ENCODE measurements at regions not wholly inside any gene's neighbourhood (a gene's known extent, or its start where the extent isn't known, plus 50 kb on each side); places are given as distances from the start of the nearest gene placed in this dataset.

DNA sequence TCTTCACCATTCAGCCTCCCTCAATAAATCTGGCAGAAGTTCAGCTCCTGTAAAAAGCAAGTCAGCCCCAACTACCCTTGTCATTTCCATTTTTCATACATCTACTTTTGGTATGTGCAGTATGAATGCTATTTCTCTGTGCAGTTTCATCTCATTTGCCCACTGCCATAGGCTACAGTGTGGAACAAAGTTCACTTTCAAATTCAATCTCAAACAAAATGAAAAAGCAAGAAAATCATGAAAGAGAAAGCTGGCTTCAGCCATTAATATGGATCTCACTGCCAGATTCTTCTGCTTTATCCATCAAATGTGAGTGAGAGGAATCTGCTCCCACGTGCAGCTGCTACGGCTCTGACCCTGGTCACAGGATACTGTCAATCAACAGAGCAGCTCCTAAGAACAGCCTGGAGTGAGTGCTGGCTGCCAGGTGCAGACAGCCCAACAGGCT, 494.2 kb downstream of the ZNF608 start:
- POLR2A ChIA-PET: no interaction called here
- H3K27me3 ChIP-seq (ENCODE audit: insufficient read depth): no peaks in the 10 kb centered on the region
- no peak overlapping the region; a peak in 1 of 4 replicates for H3K4me3 ChIP-seq (ENCODE audit: low read depth in 2 of 2, low read length in 1 of 2)
- CTCF ChIA-PET: interaction anchor here (1.0 to 1.8 kb wide), 2 partner anchors 9 to 581 kb away, joined by 3 to 5 read pairs; no protein-coding TSS in a partner anchor
- H4K20me1 ChIP-seq (ENCODE audit: insufficient read depth): no peaks in the 10 kb centered on the region
- no peak overlapping the region for H2AFZ ChIP-seq (ENCODE audit: low read depth)
- H3K9me2 ChIP-seq: no peaks in the 10 kb centered on the region
- no peak overlapping the region for H3K4me2 ChIP-seq
- H3K79me2 ChIP-seq (ENCODE audit: insufficient read depth): no peaks in the 10 kb centered on the region
- no peaks in the 10 kb centered on the region for H3F3A ChIP-seq (replicated peaks; ENCODE audit: insufficient read depth)
- TF ChIP-seq MEF2A (IDR thresholded peaks at IDR 0.05; ENCODE audit: borderline replicate concordance, low read depth) (no peak), ELF1 (IDR thresholded peaks at IDR 0.05) (no peak), RAD21 (IDR thresholded peaks at IDR 0.05; ENCODE audit: low read length) (no peak), NFIC (IDR thresholded peaks at IDR 0.05; ENCODE audit: borderline replicate concordance) (no peak), MXI1 (IDR thresholded peaks at IDR 0.05; ENCODE audit: low read depth, low read length) (peak; percentile 65; the same call in 1 of the 2 replicates), RFX5 (IDR thresholded peaks at IDR 0.05; ENCODE audit: low read length) (no peak), TAF1 (IDR thresholded peaks at IDR 0.05; ENCODE audit: borderline replicate concordance, low read depth, low read length) (no peak), GABPA (IDR thresholded peaks at IDR 0.05; ENCODE audit: low read depth) (no peak)
- H3K9ac ChIP-seq: no peak overlapping the region
- 34% methylated on average over 2 of the region's 2 CpGs for WGBS (ENCODE audit: low lambda C conversion rate)
- no peaks in the 10 kb centered on the region for H3K9me3 ChIP-seq
- H3K27ac ChIP-seq (ENCODE audit: low read depth in 2 of 2, low read length in 1 of 2): peak overlapping the region in 1 of 2 experiments; percentile 88; a peak in 2 of 4 replicates
- no peaks in the 10 kb centered on the region for H3K36me3 ChIP-seq (replicated peaks in 1 of 2; ENCODE audit: control insufficient read depth in 1 of 2, insufficient read depth in 2 of 2, low read length in 1 of 2)
- H3K4me1 ChIP-seq (ENCODE audit: control insufficient read depth in 1 of 2, insufficient read depth in 2 of 2, low read depth in 1 of 2, low read length in 1 of 2): peaks cover 0 to 27% of the 10 kb centered on the region in 2 experiments; a peak in 2 of 4 replicates
- peak; percentile 31 for DNase-seq

DNA sequence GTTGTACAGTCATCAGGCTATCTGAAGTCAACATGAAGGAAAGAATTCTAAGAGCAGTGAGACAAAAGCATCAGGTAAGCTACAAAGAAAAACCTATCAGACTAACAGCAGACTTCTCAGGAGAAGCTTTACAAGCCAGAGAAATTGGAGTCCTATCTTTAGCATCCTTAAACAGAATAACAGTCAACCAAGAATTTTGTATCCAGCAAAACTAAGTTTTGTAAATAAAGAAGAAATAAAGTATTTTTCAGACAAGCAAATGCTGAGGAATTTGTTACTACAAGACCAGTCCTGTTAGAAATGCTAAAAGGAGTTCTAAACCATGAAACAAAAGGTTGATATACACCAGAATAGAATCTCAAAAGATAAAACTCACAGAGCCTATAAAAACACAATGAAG, 501.2 kb downstream of the ZNF608 start:
- no peaks in the 10 kb centered on the region for H3K36me3 ChIP-seq (replicated peaks in 1 of 2; ENCODE audit: control insufficient read depth in 1 of 2, insufficient read depth in 2 of 2, low read length in 1 of 2)
- no peak overlapping the region for H3K4me3 ChIP-seq (ENCODE audit: low read depth in 2 of 2, low read length in 1 of 2)
- CTCF ChIA-PET: no interaction called here
- H3K79me2 ChIP-seq (ENCODE audit: insufficient read depth): no peaks in the 10 kb centered on the region
- POLR2A ChIA-PET: no interaction called here
- no peaks in the 10 kb centered on the region for H3K27me3 ChIP-seq (ENCODE audit: insufficient read depth)
- DNase-seq: no peak
- H4K20me1 ChIP-seq (ENCODE audit: insufficient read depth): no peaks in the 10 kb centered on the region
- TF ChIP-seq, protein P1, sequence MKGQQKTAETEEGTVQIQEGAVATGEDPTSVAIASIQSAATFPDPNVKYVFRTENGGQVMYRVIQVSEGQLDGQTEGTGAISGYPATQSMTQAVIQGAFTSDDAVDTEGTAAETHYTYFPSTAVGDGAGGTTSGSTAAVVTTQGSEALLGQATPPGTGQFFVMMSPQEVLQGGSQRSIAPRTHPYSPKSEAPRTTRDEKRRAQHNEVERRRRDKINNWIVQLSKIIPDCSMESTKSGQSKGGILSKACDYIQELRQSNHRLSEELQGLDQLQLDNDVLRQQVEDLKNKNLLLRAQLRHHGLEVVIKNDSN (IDR thresholded peaks at IDR 0.05; ENCODE audit: borderline replicate concordance, low read depth): no peak
- TF ChIP-seq FOSL2 (IDR thresholded peaks at IDR 0.05; ENCODE audit: borderline replicate concordance, low read depth): no peak
- no peak for TF ChIP-seq GABPA (IDR thresholded peaks at IDR 0.05; ENCODE audit: low read depth)
- TF ChIP-seq NFIC (IDR thresholded peaks at IDR 0.05; ENCODE audit: borderline replicate concordance): no peak
- TF ChIP-seq, protein P2, sequence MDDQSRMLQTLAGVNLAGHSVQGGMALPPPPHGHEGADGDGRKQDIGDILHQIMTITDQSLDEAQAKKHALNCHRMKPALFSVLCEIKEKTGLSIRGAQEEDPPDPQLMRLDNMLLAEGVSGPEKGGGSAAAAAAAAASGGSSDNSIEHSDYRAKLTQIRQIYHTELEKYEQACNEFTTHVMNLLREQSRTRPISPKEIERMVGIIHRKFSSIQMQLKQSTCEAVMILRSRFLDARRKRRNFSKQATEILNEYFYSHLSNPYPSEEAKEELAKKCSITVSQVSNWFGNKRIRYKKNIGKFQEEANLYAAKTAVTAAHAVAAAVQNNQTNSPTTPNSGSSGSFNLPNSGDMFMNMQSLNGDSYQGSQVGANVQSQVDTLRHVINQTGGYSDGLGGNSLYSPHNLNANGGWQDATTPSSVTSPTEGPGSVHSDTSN (IDR thresholded peaks at IDR 0.05): no peak
- H3K4me2 ChIP-seq: no peak overlapping the region
- no peaks in the 10 kb centered on the region for H3F3A ChIP-seq (replicated peaks; ENCODE audit: insufficient read depth)
- no peak overlapping the region for H3K27ac ChIP-seq (ENCODE audit: low read depth in 2 of 2, low read length in 1 of 2)
- H3K4me1 ChIP-seq (ENCODE audit: control insufficient read depth in 1 of 2, insufficient read depth in 2 of 2, low read depth in 1 of 2, low read length in 1 of 2): no peaks in the 10 kb centered on the region
- no peak overlapping the region for H3K9ac ChIP-seq
- H3K9me2 ChIP-seq: no peaks in the 10 kb centered on the region
- H2AFZ ChIP-seq (ENCODE audit: low read depth): no peak overlapping the region
- peaks cover 5% of the 10 kb centered on the region; the same call in 1 of the 2 replicates for H3K9me3 ChIP-seq

DNA sequence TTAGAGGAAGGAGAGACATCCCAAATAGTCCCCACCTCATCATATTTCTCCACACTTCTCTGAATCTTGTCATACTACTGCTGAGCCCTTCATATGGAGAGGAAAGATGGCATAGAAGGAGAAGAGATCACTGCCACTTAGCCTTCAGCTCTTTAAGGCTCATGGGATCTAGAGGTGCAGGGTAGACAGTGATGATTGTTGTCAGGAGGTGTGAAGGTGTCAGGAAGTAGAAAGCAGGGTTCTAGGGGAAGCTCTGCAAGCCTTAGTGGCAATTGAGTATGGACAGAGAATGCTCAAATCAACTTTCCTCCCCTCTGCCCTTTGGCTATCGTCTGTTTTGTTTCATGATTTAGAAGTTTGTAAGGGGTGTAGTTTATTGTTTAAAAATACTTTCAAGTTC, 505.7 kb downstream of the ZNF608 start:
- H3F3A ChIP-seq (replicated peaks; ENCODE audit: insufficient read depth): no peaks in the 10 kb centered on the region
- peaks cover 5% of the 10 kb centered on the region; the same call in 1 of the 2 replicates for H3K9me3 ChIP-seq
- POLR2A ChIA-PET: no interaction called here
- CTCF ChIA-PET: no interaction called here
- no peak for DNase-seq
- no peaks in the 10 kb centered on the region for H4K20me1 ChIP-seq (ENCODE audit: insufficient read depth)
- peaks cover 0 to 10% of the 10 kb centered on the region in 2 experiments; a peak in 2 of 4 replicates for H3K4me1 ChIP-seq (ENCODE audit: control insufficient read depth in 1 of 2, insufficient read depth in 2 of 2, low read depth in 1 of 2, low read length in 1 of 2)
- H3K9ac ChIP-seq: no peak overlapping the region
- no peak overlapping the region for H3K4me3 ChIP-seq (ENCODE audit: low read depth in 2 of 2, low read length in 1 of 2)
- H3K36me3 ChIP-seq (replicated peaks in 1 of 2; ENCODE audit: control insufficient read depth in 1 of 2, insufficient read depth in 2 of 2, low read length in 1 of 2): no peaks in the 10 kb centered on the region
- no peaks in the 10 kb centered on the region for H3K79me2 ChIP-seq (ENCODE audit: insufficient read depth)
- no peaks in the 10 kb centered on the region for H3K9me2 ChIP-seq
- no peak overlapping the region for H3K27ac ChIP-seq (ENCODE audit: low read depth in 2 of 2, low read length in 1 of 2)
- 67% methylated on average over 1 of the region's 1 CpG for WGBS (ENCODE audit: low lambda C conversion rate)
- no peak overlapping the region for H2AFZ ChIP-seq (ENCODE audit: low read depth)
- no peaks in the 10 kb centered on the region for H3K27me3 ChIP-seq (ENCODE audit: insufficient read depth)
- H3K4me2 ChIP-seq: no peak overlapping the region
- no peak for TF ChIP-seq JUND (IDR thresholded peaks at IDR 0.05)
- TF ChIP-seq MEF2A (IDR thresholded peaks at IDR 0.05; ENCODE audit: borderline replicate concordance, low read depth): no peak
- no peak for TF ChIP-seq ELF1 (IDR thresholded peaks at IDR 0.05)
- TF ChIP-seq TCF12 (IDR thresholded peaks at IDR 0.05): no peak
- TF ChIP-seq FOXJ3 (CRISPR knock-in tag; IDR thresholded peaks at IDR 0.05): no peak
- TF ChIP-seq SIN3A (IDR thresholded peaks at IDR 0.05; ENCODE audit: borderline replicate concordance, low read depth, low read length): no peak
- TF ChIP-seq, protein P3, sequence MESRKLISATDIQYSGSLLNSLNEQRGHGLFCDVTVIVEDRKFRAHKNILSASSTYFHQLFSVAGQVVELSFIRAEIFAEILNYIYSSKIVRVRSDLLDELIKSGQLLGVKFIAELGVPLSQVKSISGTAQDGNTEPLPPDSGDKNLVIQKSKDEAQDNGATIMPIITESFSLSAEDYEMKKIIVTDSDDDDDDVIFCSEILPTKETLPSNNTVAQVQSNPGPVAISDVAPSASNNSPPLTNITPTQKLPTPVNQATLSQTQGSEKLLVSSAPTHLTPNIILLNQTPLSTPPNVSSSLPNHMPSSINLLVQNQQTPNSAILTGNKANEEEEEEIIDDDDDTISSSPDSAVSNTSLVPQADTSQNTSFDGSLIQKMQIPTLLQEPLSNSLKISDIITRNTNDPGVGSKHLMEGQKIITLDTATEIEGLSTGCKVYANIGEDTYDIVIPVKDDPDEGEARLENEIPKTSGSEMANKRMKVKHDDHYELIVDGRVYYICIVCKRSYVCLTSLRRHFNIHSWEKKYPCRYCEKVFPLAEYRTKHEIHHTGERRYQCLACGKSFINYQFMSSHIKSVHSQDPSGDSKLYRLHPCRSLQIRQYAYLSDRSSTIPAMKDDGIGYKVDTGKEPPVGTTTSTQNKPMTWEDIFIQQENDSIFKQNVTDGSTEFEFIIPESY (IDR thresholded peaks at IDR 0.05; ENCODE audit: borderline replicate concordance, low read depth): no peak
- no peak for TF ChIP-seq EZH2phosphoT487 (IDR thresholded peaks at IDR 0.05; ENCODE audit: borderline replicate concordance, low read depth)
- TF ChIP-seq GABPA (IDR thresholded peaks at IDR 0.05; ENCODE audit: low read depth): no peak
- no peak for TF ChIP-seq FOXM1 (IDR thresholded peaks at IDR 0.05; ENCODE audit: low read depth)
- TF ChIP-seq, protein P2 (IDR thresholded peaks at IDR 0.05): no peak
- TF ChIP-seq RCOR1 (IDR thresholded peaks at IDR 0.05; ENCODE audit: low read length): no peak

Data from SK-N-SH (cell line).